GM12878 (cell line): ENCODE measurements at regions not wholly inside any gene's neighbourhood (a gene's known extent, or its start where the extent isn't known, plus 50 kb on each side); places are given as distances from the start of the nearest gene placed in this dataset.

ENCODE experiments used
- ATAC-seq: fragments of 200-7000 bp; cut with Tn5 transposase; 3 replicates; pipeline ENCODE4 v1.9.1; 2020; ENCODE audit warnings: mild to moderate bottlenecking, moderate library complexity
- BruUV-seq: library from RNA; stranded (reverse); fragments of 400-500 nt; replicated peaks from 2 replicates; lab custom pipeline; 2021; lab: Mats Ljungman, UMichigan
- CTCF ChIA-PET: fragments of 300-600 bp; sonication (Branson Sonifier 250); formaldehyde crosslinking; extraction: SDS; loops from one replicate; lab custom pipeline; 2021; ENCODE audit warnings: inconsistent platforms; lab: Yijun Ruan, JAX
- POLR2A ChIA-PET: fragments of 350-600 bp; formaldehyde crosslinking; extraction: SDS; loops from one replicate; lab custom pipeline; 2021; ENCODE audit warnings: inconsistent platforms; lab: Charles Lee
- RAD21 ChIA-PET: fragments of 300-600 bp; sonication (Branson Sonifier 250); formaldehyde crosslinking; loops from one replicate; lab custom pipeline; 2023; ENCODE audit warnings: antibody characterized with exemption; ENCODE audit not compliant: unreplicated experiment; lab: Charles Lee
- SMC1A ChIA-PET: fragments of 300-600 bp; sonication (Branson Sonifier 250); formaldehyde crosslinking; loops from one replicate; lab custom pipeline; 2023; ENCODE audit not compliant: unreplicated experiment, uncharacterized antibody; lab: Charles Lee
- DNase-seq: peaks from one replicate; pipeline ENCODE4 v3.0.0-alpha.2; 2011; ENCODE audit warnings: low read depth, low spot score
- FAIRE-seq: peaks from 3 replicates; lab custom pipeline; 2011; peaks lifted over from hg19 to GRCh38; lab: Jason Lieb, UNC
- H2AFZ ChIP-seq: 2 replicates; pipeline ENCODE4 v1.6.0; 2011; ENCODE audit warnings: low read depth, low read length, control low read depth; ENCODE audit not compliant: control insufficient read depth
- H3K27ac ChIP-seq: 2 replicates; pipeline ENCODE4 v1.5.1; 2011; ENCODE audit warnings: control low read depth; ENCODE audit not compliant: control insufficient read depth, insufficient read depth
- H3K27me3 ChIP-seq, 2 experiments: replicated peaks in 1 of 2; 2 replicates each; pipeline versions ENCODE4 v1.6.0 to v1.6.1; 2011; ENCODE audit warnings: low read length in 1 of 2; ENCODE audit not compliant: control insufficient read depth in 2 of 2, insufficient read depth in 2 of 2
- H3K36me3 ChIP-seq, 2 experiments: 2 replicates each; pipeline ENCODE4 v1.5.1; 2011; ENCODE audit warnings: low read length in 1 of 2; ENCODE audit not compliant: control insufficient read depth in 2 of 2, insufficient read depth in 2 of 2
- H3K4me1 ChIP-seq: 2 replicates; pipeline ENCODE4 v1.6.1; 2011; ENCODE audit warnings: mild to moderate bottlenecking, low read length, moderate library complexity, mixed read lengths; ENCODE audit not compliant: control insufficient read depth, insufficient read depth
- H3K4me2 ChIP-seq: 2 replicates; pipeline ENCODE4 v1.6.0; 2011; ENCODE audit warnings: control low read depth; ENCODE audit not compliant: control insufficient read depth, insufficient read depth
- H3K4me3 ChIP-seq: fragments of 200-600 bp; sonication (generic); 2 replicates; pipeline ENCODE4 v1.5.1; 2016
- H3K79me2 ChIP-seq: 2 replicates; pipeline ENCODE4 v1.6.0; 2011; ENCODE audit warnings: low read length; ENCODE audit not compliant: control insufficient read depth, insufficient read depth
- H3K9ac ChIP-seq: 2 replicates; pipeline ENCODE4 v1.8.0; 2011; ENCODE audit warnings: low read length, control low read depth, mixed read lengths; ENCODE audit not compliant: control insufficient read depth, insufficient read depth
- H3K9me3 ChIP-seq: replicated peaks from 3 replicates; pipeline ENCODE4 v1.5.1; 2011; ENCODE audit warnings: mild to moderate bottlenecking, low read length; ENCODE audit not compliant: control insufficient read depth, insufficient read depth
- H4K20me1 ChIP-seq: 2 replicates; pipeline ENCODE4 v1.6.0; 2011; ENCODE audit not compliant: control insufficient read depth, insufficient read depth
- NFYB ChIP-seq: IDR thresholded peaks from 2 replicates; pipeline ENCODE4 v1.6.1; 2011; ENCODE audit warnings: low read depth, mild to moderate bottlenecking, low read length, improper control_type of control experiment, moderate library complexity; ENCODE audit not compliant: insufficient read depth
- SP1 ChIP-seq: IDR thresholded peaks from one replicate; pipeline ENCODE4 v1.6.1; 2011; ENCODE audit warnings: low read depth, low read length
- TCF3 ChIP-seq: IDR thresholded peaks from 2 replicates; pipeline ENCODE4 v1.6.1; 2012; ENCODE audit warnings: low read depth, mild to moderate bottlenecking, low read length, borderline replicate concordance; ENCODE audit not compliant: insufficient read depth
- TCF7 ChIP-seq: IDR thresholded peaks from 2 replicates; pipeline ENCODE4 v1.6.1; 2014; ENCODE audit warnings: antibody characterized with exemption, borderline replicate concordance
- ZNF207 ChIP-seq: fragments of 450-650 bp; IDR thresholded peaks from 2 replicates; pipeline ENCODE4 v1.6.1; 2014; ENCODE audit warnings: antibody characterized with exemption, mild to moderate bottlenecking, borderline replicate concordance
- ZNF622 ChIP-seq: fragments of 450-650 bp; IDR thresholded peaks from 2 replicates; pipeline ENCODE4 v1.6.1; 2017; ENCODE audit warnings: mild to moderate bottlenecking, inconsistent platforms
- WGBS: methylation state at CpG from one replicate; pipeline ENCODE4 v1.1.6; 2016; ENCODE audit warnings: low lambda C conversion rate; ENCODE audit not compliant: insufficient replicate concordance, insufficient coverage; ENCODE audit errors: missing lambda C conversion rate; 5-methylcytosine and 5-hydroxymethylcytosine counted together
- in situ Hi-C: fragments of 300-500 bp; cut with MboI; formaldehyde crosslinking; loops from 9 replicates; pipeline ENCODE4 v1.14.3; 2018; ENCODE audit warnings: mixed read lengths
- intact Hi-C: fragments of 100-400 bp; cut with micrococcal nuclease; formaldehyde crosslinking; loops from one replicate; pipeline ENCODE4 v1.14.2; 2022; ENCODE audit not compliant: unreplicated experiment
- TF ChIP-seq, protein P1 (sequence below): fragments of 450-650 bp; conservative IDR thresholded peaks from 2 replicates; pipeline ENCODE4 v1.6.1; 2017; ENCODE audit warnings: mild to moderate bottlenecking, moderate library complexity
- TF ChIP-seq, protein P2 (sequence below): fragments of 450-650 bp; IDR thresholded peaks from 2 replicates; pipeline ENCODE4 v1.6.1; 2017; ENCODE audit warnings: mild to moderate bottlenecking, moderate library complexity
- TF ChIP-seq, protein P3 (sequence below): IDR thresholded peaks from 2 replicates; pipeline ENCODE4 v1.6.1; 2012; ENCODE audit warnings: mild to moderate bottlenecking, low read depth, low read length

DNA sequence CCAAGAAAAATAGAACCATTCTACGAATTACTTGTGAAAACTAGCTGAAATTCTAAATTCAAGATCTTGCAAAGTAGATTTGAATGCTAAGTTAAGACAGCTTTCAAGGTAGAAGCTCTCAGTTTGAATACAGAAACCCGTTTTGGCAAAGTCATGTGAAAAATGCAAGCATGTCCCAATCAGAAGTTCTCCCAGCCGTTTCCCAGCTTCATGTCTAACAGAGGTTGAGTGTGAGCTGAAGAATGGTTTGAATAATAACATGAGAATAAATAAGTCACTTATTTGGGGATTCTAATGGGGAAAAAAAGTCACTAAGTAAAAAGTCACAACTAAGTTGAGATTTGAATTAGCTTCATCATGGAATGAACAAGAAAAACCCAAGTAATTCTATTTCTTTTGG is 152.5 kb upstream of the MAP3K1 start:
- intact Hi-C loops = no loop called here
- SMC1A ChIA-PET = interaction anchor here (0.5 to 1.8 kb wide), 10 partner anchors 10 to 335 kb away, joined by 3 to 5 read pairs (median 3); no protein-coding TSS in a partner anchor

More for the DNA sequence above, 152.5 kb upstream of the MAP3K1 start:
- in situ Hi-C loops = no loop called here
- Histone ChIP-seq H3K9ac (no peak overlapping the region), H3K9me3 (peaks cover 9% of the 10 kb centered on the region; the same call in 2 of the 3 replicates), H4K20me1 (no peaks in the 10 kb centered on the region), H3K79me2 (no peaks in the 10 kb centered on the region), H3K4me2 (no peak overlapping the region), H2AFZ (no peak overlapping the region), H3K36me3 (no peaks in the 10 kb centered on the region), H3K27me3 (peaks cover 0 to 9% of the 10 kb centered on the region in 2 experiments; a peak in 1 of 4 replicates), H3K4me3 (no peak overlapping the region), H3K27ac (no peak overlapping the region), H3K4me1 (peaks cover 12% of the 10 kb centered on the region)
- ChIA-PET POLR2A (no interaction called here), RAD21 (no interaction called here), CTCF (interaction anchor here (1.1 kb wide), 1 partner anchor 112 kb away, joined by 3 read pairs; no protein-coding TSS in a partner anchor)
- no peak for FAIRE-seq
- no peak for ATAC-seq
- no peak for DNase-seq
- TF ChIP-seq SP1 (no peak), ZNF622 (no peak), NFYB (no peak), TCF7 (no peak), ZNF207 (no peak), TCF3 (no peak)
- TF ChIP-seq, protein P1, sequence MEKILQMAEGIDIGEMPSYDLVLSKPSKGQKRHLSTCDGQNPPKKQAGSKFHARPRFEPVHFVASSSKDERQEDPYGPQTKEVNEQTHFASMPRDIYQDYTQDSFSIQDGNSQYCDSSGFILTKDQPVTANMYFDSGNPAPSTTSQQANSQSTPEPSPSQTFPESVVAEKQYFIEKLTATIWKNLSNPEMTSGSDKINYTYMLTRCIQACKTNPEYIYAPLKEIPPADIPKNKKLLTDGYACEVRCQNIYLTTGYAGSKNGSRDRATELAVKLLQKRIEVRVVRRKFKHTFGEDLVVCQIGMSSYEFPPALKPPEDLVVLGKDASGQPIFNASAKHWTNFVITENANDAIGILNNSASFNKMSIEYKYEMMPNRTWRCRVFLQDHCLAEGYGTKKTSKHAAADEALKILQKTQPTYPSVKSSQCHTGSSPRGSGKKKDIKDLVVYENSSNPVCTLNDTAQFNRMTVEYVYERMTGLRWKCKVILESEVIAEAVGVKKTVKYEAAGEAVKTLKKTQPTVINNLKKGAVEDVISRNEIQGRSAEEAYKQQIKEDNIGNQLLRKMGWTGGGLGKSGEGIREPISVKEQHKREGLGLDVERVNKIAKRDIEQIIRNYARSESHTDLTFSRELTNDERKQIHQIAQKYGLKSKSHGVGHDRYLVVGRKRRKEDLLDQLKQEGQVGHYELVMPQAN = no peak
- TF ChIP-seq, protein P2, sequence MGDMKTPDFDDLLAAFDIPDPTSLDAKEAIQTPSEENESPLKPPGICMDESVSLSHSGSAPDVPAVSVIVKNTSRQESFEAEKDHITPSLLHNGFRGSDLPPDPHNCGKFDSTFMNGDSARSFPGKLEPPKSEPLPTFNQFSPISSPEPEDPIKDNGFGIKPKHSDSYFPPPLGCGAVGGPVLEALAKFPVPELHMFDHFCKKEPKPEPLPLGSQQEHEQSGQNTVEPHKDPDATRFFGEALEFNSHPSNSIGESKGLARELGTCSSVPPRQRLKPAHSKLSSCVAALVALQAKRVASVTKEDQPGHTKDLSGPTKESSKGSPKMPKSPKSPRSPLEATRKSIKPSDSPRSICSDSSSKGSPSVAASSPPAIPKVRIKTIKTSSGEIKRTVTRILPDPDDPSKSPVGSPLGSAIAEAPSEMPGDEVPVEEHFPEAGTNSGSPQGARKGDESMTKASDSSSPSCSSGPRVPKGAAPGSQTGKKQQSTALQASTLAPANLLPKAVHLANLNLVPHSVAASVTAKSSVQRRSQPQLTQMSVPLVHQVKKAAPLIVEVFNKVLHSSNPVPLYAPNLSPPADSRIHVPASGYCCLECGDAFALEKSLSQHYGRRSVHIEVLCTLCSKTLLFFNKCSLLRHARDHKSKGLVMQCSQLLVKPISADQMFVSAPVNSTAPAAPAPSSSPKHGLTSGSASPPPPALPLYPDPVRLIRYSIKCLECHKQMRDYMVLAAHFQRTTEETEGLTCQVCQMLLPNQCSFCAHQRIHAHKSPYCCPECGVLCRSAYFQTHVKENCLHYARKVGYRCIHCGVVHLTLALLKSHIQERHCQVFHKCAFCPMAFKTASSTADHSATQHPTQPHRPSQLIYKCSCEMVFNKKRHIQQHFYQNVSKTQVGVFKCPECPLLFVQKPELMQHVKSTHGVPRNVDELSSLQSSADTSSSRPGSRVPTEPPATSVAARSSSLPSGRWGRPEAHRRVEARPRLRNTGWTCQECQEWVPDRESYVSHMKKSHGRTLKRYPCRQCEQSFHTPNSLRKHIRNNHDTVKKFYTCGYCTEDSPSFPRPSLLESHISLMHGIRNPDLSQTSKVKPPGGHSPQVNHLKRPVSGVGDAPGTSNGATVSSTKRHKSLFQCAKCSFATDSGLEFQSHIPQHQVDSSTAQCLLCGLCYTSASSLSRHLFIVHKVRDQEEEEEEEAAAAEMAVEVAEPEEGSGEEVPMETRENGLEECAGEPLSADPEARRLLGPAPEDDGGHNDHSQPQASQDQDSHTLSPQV = no peak
- TF ChIP-seq, protein P3, sequence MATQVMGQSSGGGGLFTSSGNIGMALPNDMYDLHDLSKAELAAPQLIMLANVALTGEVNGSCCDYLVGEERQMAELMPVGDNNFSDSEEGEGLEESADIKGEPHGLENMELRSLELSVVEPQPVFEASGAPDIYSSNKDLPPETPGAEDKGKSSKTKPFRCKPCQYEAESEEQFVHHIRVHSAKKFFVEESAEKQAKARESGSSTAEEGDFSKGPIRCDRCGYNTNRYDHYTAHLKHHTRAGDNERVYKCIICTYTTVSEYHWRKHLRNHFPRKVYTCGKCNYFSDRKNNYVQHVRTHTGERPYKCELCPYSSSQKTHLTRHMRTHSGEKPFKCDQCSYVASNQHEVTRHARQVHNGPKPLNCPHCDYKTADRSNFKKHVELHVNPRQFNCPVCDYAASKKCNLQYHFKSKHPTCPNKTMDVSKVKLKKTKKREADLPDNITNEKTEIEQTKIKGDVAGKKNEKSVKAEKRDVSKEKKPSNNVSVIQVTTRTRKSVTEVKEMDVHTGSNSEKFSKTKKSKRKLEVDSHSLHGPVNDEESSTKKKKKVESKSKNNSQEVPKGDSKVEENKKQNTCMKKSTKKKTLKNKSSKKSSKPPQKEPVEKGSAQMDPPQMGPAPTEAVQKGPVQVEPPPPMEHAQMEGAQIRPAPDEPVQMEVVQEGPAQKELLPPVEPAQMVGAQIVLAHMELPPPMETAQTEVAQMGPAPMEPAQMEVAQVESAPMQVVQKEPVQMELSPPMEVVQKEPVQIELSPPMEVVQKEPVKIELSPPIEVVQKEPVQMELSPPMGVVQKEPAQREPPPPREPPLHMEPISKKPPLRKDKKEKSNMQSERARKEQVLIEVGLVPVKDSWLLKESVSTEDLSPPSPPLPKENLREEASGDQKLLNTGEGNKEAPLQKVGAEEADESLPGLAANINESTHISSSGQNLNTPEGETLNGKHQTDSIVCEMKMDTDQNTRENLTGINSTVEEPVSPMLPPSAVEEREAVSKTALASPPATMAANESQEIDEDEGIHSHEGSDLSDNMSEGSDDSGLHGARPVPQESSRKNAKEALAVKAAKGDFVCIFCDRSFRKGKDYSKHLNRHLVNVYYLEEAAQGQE = no peak
- WGBS = 11% methylated on average over 3 of the region's 3 CpGs
- BruUV-seq = no TSS peak
